ENCODE measurements at regions not wholly inside any gene's neighbourhood (a gene's known extent, or its start where the extent isn't known, plus 50 kb on each side); places are given as distances from the start of the nearest gene placed in this dataset.
"Not testable (repeated sequence)": the region's sequence is repeated elsewhere in the genome, so short reads cannot be mapped to it uniquely, and the experiment has no call there.

GRCh38 chr2:238606311-238606710 lies 179.6 kb downstream of the ASB1 start:
- Histone ChIP-seq H3K27ac (no peak overlapping the region), H3K4me1 (peaks cover 8% of the 10 kb centered on the region), H3K36me3 (no peaks in the 10 kb centered on the region), H3K4me3 (no peak overlapping the region), H3K9me3 (peaks cover 9% of the 10 kb centered on the region), H3K27me3 (no peaks in the 10 kb centered on the region)
- WGBS, result 69% methylated on average over 3 of the region's 4 CpGs
- DNase-seq (ENCODE audit: low spot score in 2 of 2), result no peak
- TF ChIP-seq CTCF (IDR thresholded peaks at IDR 0.05) (no peak), EP300 (IDR thresholded peaks at IDR 0.05) (no peak), POLR2A (IDR thresholded peaks at IDR 0.05) (no peak), POLR2AphosphoS5 (IDR thresholded peaks at IDR 0.05) (no peak)

- no peak overlapping the region for H3K4me3 ChIP-seq
- 77% methylated on average over 5 of the region's 5 CpGs for WGBS
- DNase-seq (ENCODE audit: low spot score in 2 of 2), result no peak
- H3K27me3 ChIP-seq, result no peaks in the 10 kb centered on the region
- no peaks in the 10 kb centered on the region for H3K4me1 ChIP-seq
- no peak for TF ChIP-seq EP300 (IDR thresholded peaks at IDR 0.05)
- no peak for TF ChIP-seq POLR2AphosphoS5 (IDR thresholded peaks at IDR 0.05)
- no peak for TF ChIP-seq CTCF (IDR thresholded peaks at IDR 0.05)
- no peak for TF ChIP-seq POLR2A (IDR thresholded peaks at IDR 0.05)
- no peak overlapping the region for H3K27ac ChIP-seq
- peaks cover 6% of the 10 kb centered on the region for H3K9me3 ChIP-seq
- H3K36me3 ChIP-seq, result no peaks in the 10 kb centered on the region
Measured at GRCh38 chr2:238613610-238614009, 186.9 kb downstream of the ASB1 start.

- H3K4me3 ChIP-seq, result no peak overlapping the region
- H3K9me3 ChIP-seq, result peaks cover 3% of the 10 kb centered on the region
- no peak for DNase-seq (ENCODE audit: low spot score in 2 of 2)
- no peaks in the 10 kb centered on the region for H3K27me3 ChIP-seq
- H3K36me3 ChIP-seq, result no peaks in the 10 kb centered on the region
- H3K27ac ChIP-seq, result no peak overlapping the region
- H3K4me1 ChIP-seq, result no peaks in the 10 kb centered on the region
- TF ChIP-seq POLR2A (IDR thresholded peaks at IDR 0.05) (no peak), EP300 (IDR thresholded peaks at IDR 0.05) (no peak), CTCF (IDR thresholded peaks at IDR 0.05) (no peak), POLR2AphosphoS5 (IDR thresholded peaks at IDR 0.05) (no peak)
Measured at GRCh38 chr2:238614376-238614775, 187.6 kb downstream of the ASB1 start.

- H3K36me3 ChIP-seq, result no peaks in the 10 kb centered on the region
- H3K9me3 ChIP-seq, result no peaks in the 10 kb centered on the region
- WGBS, result 53% methylated on average over 3 of the region's 5 CpGs
Measured at GRCh38 chr2:238615187-238615586, 188.5 kb downstream of the ASB1 start.

GRCh38 chr2:238616681-238617080 lies 190.0 kb downstream of the ASB1 start:
- Histone ChIP-seq H3K36me3 (no peaks in the 10 kb centered on the region), H3K27me3 (no peaks in the 10 kb centered on the region), H3K27ac (no peak overlapping the region), H3K9me3 (no peaks in the 10 kb centered on the region), H3K4me3 (no peak overlapping the region), H3K4me1 (no peaks in the 10 kb centered on the region)
- TF ChIP-seq POLR2AphosphoS5 (IDR thresholded peaks at IDR 0.05), result no peak
- no peak for TF ChIP-seq EP300 (IDR thresholded peaks at IDR 0.05)
- TF ChIP-seq CTCF (IDR thresholded peaks at IDR 0.05), result no peak
- no peak for TF ChIP-seq POLR2A (IDR thresholded peaks at IDR 0.05)
- WGBS, result 77% methylated on average over 5 of the region's 5 CpGs
- DNase-seq (ENCODE audit: low spot score in 2 of 2), result no peak

More at GRCh38 chr2:238615187-238615586, 188.5 kb downstream of the ASB1 start:
- no peak for TF ChIP-seq POLR2AphosphoS5 (IDR thresholded peaks at IDR 0.05)
- no peaks in the 10 kb centered on the region for H3K4me1 ChIP-seq
- no peak overlapping the region for H3K27ac ChIP-seq
- H3K27me3 ChIP-seq, result no peaks in the 10 kb centered on the region
- H3K4me3 ChIP-seq, result no peak overlapping the region
- no peak for DNase-seq (ENCODE audit: low spot score in 2 of 2)

- not testable (repeated sequence) for H3K9me3 ChIP-seq; H3K4me3 ChIP-seq; H3K27me3 ChIP-seq; H3K4me1 ChIP-seq; H3K36me3 ChIP-seq; H3K27ac ChIP-seq; DNase-seq (ENCODE audit: low spot score in 2 of 2)
- WGBS, result 75% methylated on average over 2 of the region's 2 CpGs
Measured at GRCh38 chr2:238618494-238619283, 192.0 kb downstream of the ASB1 start.

Measured in suprapubic skin (tissue), 4 donors.